GM18508 (cell line): ENCODE measurements at regions not wholly inside any gene's neighbourhood (a gene's known extent, or its start where the extent isn't known, plus 50 kb on each side); places are given as distances from the start of the nearest gene placed in this dataset.
"Not testable (repeated sequence)": the region's sequence is repeated elsewhere in the genome, so short reads cannot be mapped to it uniquely, and the experiment has no call there.

ENCODE experiments used
- ATAC-seq: cut with Tn5 transposase; IDR thresholded peaks from one replicate; pipeline ENCODE4 v1.9.1; 2021; ENCODE audit warnings: moderate number of reproducible peaks; ENCODE audit not compliant: insufficient read depth, unreplicated experiment

DNA sequence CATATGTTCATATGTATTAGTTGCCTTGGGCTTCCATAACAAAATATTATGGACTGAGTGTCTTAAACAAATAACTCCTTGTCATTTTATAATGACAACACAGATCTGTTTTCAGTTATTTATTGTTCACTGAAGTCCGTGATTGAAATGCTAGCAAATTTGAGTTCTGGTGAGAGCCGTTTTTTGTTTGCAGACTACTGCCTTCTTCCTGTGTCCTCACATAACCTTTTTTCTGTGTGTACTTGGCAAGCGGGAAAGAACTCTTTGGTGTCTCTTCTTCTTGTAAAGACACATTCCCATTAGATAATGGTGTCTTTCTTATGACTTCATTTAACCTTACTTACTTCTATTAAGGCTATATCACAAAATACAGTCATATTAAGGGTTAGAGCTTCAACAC is 482.9 kb upstream of the EYS start:
- ATAC-seq = no peak

DNA sequence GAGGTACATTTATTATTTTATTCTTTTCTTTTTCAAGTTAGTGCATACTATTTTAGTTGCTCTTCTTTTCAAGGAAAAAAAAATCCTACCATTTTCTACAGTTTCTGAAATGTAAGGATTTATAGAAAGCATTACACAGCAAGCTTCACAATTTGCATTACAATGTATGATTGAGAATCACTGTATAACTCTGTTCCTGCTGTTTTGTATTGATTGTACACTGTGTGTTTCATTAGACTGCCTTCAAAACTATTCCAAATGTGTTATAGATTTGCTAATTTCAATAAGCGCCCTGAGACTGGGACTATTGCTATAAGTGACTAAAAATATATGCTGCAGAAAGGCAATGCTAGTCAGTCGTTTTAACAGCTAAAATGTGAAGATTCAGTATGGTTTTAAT is 479.7 kb upstream of the EYS start:
- no peak for ATAC-seq

GRCh38 chr6:66184091-66184490 is 477.1 kb upstream of the EYS start:
- no peak for ATAC-seq

GRCh38 chr6:66179361-66179760 is 472.3 kb upstream of the EYS start:
- ATAC-seq = no peak

DNA sequence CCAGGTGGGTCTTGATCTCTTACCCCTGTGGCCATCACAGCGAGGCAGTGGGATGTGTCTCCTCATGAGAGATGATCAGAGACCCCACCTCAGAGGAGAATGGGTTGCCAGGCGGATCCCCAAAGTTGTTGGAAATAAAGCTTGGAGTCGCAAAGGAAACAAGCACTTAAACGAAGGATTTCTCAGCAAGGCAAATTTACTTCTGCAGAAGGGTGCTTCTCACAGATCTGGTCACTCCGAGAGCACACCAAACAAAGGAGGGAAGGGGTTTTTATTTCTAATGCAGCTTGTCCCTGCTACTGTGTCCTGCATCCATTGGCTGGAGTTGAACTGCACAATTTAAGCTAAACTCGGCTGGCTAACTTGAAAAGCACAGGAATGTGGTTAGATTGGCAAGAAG is 466.6 kb upstream of the EYS start:
- no peak for ATAC-seq

DNA sequence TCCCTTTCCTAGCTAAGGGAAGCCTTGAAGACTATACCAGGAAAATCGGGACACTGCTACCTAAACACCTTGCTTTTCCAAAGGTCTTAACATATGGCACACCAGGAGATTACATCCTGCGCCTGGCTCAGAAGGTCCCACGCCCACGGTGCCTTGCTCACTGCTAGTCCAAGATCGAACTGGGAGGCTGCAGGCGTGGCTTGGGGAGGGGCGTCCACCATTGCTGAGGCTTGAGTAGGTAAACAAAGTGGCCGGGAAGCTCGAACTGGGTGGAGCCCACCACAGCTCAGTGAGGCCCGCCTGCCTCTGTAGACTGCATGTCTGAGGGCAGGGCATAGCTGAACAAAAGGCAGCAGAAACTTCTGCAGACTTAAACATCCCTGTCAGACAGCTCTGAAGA is 459.7 kb upstream of the EYS start:
- ATAC-seq = not testable (repeated sequence)

DNA sequence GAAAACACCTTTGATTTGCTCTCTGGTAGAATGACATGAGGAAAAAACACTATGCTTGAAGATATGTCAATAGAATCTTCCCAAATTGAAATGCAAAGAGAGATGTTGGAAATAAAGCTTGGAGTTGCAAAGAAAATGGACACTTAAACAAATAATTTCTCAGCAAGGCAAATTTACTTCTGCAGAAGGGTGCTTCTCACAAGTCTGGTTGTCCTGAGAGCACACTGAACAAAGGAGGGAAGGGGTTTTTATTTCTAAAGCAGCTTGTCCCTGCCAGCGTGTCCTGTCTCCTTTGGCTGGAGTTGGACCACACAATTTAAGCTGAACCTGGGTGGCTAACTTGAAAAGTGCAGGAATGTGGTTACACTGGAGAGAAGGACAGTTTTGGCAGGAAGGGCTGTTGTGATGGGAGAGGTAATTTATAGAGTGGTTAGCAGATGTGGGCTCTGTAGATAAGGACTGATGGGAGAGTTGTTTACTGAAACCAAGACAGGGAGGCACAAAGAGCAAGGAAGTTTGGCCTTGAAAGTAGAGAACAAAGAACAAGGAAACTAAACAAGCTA is 454.6 kb upstream of the EYS start:
- no peak for ATAC-seq

DNA sequence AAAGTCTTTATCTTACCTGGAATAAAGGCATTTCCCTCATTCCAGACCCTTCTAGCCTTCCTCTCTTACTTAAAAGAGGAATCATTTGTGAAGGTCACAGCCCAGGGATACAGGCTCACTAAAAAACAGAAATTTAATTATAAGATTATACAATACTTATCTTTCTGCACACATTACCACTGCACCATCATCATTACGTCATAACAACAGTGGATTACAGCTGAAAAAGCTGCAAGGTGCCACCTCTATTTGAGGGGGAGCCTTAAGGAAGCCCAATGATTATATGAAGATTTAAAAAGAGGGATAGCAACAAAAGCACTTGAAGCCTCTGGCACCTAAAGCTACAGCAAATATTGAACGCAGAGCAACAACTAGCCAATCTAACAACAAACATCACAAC is 452.9 kb upstream of the EYS start:
- ATAC-seq = no peak

DNA sequence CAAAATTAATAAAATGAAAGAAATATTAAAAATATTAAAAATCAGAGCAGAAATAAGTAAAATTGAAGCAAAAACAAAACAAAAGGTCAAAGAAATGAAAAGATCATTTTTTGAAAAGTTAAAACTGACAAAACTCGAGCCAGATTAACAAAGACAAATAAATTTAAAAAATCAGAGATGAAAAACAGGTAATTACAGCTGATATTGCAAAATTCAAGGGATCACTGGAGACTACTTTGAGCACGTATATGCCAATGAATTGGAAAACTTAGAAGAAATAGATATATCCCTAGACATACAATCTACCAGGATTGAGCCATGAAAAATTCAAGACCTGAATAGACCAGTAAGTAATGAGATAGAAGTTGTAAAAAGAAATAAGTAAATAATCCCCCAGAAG is 446.2 kb upstream of the EYS start:
- ATAC-seq = no peak

GRCh38 chr6:66149132-66149531 is 442.1 kb upstream of the EYS start:
- ATAC-seq = no peak

GRCh38 chr6:66145867-66146266 is 438.8 kb upstream of the EYS start:
- no peak for ATAC-seq

- ATAC-seq = no peak
Measured at GRCh38 chr6:66134021-66134420, 427.0 kb upstream of the EYS start.

- no peak for ATAC-seq
Measured at GRCh38 chr6:66128656-66129055, 421.6 kb upstream of the EYS start.

DNA sequence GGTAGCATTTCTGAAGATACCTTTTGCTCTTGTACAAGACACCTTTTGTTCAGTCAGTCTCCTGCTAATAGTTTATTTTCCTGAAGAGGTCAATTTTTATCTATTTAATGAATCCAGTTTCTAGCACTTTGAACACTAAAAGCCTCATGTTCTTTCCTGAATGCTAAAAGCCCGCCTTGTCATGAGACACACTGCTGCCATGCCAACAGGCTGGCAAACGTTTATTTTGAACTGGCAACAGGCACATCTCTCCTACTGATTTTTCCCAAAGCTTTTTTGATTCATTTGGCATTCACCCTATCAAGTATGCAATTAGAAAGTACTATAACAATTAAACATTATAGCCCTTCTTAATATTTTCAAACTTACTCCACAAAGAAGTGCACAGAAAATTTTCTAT is 421.2 kb upstream of the EYS start:
- ATAC-seq = no peak

DNA sequence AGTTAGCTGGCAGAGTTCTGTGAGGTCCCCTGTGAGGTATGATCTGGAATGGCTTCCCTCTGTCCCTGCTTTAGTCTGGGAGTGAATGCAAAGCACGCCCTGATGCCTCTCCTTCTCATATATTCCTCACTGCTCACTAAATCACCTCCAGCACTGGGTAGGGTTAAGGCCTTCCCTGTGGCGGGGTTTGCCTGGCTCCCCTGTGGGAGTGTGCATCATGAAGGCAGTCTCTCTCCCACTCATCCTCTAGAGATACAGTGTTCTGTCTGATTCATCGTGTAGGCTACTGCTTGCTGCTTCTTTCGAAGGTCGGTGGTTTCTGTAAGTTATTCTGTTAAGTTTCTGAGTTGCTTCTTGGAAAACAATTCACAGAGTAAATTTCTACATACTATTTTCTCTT is 420.0 kb upstream of the EYS start:
- no peak for ATAC-seq

DNA sequence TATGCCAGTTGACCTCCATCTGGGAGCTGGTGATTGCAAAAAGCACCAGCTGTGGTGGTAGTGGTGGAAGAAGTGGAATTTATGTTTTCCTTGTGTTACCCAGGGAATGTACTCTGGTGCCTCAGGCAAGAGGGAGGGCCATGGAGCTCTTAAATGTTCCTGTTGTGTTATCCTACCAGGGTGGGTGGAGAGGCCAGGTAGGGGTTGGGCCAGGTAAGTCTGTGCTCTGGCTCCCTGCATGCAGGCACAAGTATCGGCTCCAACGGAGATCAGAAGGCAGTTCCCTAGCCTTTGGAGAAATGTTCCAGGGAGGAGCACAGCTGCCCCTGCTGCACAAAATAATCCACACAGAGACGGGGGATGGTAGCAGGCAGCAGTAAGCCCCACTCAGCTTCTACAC is 419.3 kb upstream of the EYS start:
- no peak for ATAC-seq

DNA sequence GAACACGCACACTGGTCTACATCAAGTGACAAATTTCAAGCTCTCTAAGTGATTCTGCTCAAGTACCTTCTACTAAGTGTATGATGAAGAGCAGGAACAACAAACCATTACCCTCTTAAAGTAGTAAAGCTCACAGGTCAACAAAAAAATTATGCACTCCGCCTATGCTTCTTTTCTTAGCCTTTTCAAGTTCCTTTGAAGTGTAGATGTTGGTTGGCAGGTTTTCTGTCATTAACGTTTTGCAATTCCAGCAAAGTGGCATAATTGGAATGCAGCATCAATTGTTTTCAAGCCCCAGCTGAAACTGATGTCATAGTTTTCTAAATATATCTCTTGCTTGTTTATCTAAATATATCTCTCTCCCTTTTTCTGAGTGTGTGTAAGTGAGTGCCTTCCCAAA is 396.9 kb upstream of the EYS start:
- ATAC-seq = no peak

DNA sequence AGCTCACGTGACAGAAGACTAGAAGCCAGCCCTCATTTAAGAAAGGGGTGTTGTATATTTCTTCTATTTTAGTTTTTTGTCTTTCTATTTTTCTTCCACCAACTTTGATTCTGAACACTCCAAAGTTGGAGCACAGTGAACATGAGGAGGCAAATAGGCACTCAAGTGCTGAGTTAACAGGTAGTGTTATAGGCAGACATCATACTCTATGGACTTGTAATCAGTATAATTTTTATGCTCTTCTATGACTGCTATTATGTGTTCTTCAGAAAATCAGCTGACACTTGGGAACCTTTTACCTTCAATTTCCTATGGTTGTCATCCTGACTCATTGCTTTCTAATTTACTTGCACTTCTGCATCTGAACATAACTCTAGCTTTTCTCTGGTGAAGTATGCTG is 396.3 kb upstream of the EYS start:
- no peak for ATAC-seq

DNA sequence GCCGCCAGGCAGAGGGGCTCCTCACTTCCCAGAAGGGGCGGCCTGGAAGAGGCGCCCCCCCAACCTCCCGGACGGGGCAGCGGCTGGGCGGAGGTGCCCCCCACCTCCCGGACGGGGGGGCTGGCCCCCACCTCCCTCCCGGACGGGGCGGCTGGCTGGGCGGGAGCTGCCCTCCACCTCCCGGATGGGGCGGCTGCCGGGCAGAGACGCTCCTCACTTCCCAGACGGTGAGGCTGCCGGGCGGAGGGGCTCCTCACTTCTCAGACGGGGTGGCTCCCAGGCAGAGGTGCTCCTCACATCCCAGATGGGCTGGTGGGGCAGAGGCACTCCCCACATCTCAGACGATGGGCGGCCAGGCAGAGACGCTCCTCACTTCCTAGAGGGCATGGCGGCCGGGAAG is 389.7 kb upstream of the EYS start:
- no peak for ATAC-seq

DNA sequence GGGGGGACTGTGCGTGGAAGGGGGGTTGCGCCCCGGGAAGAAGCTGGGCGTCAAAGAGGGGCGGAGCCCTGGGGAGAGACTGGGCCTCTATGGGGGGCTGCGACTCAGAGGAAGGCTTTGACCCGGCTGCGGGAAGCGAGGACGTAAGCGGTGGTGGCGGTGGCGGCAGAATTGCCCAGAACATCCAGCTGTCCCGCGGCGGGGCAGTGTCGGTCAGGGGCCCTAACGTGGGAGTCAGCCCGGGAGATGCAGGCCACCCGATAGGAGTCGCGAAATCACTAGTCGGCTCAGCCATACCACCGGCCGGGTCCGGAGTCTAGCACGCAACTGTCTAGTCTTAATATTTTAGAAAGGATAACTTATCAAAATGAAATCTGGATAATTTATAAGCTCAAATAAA is 387.6 kb upstream of the EYS start:
- no peak for ATAC-seq

DNA sequence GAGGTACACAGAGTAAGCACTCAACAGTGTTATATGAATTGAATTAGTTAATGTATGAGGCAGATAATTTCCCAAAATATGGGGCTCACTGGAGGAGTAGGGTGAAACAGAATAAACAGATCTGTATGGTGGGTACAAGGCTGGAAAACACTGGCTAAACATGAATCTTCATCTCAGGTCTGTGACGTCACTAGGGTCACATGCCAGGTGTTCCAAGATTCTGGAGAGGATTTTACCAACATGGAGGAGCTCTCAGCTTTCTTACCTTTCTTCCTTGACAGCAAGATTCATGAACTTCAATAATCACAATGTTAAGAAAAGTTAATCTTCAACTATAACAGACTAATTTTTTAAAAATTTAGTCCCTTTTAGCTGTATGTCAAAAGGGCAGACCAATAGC is 385.3 kb upstream of the EYS start:
- not testable (repeated sequence) for ATAC-seq

- no peak for ATAC-seq
Measured at GRCh38 chr6:66086532-66086931, 379.5 kb upstream of the EYS start.

DNA sequence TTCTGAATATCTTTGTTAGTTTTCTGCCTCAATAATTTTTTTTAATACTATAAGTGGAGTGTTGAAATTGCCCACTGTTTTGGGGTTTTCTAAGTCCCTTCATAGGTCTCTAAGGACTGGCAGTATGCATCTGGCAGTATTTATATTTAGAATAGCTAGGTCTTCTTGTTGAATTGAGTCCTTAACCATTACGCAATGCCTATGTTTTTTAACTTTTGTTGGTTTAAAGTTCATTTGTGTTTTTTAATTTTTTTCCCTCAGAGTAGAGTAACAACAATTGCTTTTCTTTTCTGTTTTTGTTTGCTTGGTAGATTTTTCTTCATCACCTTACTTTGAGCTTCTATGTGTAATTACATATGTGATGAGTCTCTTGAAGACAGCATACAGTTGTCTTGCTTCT is 375.9 kb upstream of the EYS start:
- ATAC-seq = no peak
